ENCODE measurements at regions not wholly inside any gene's neighbourhood (a gene's known extent, or its start where the extent isn't known, plus 50 kb on each side); places are given as distances from the start of the nearest gene placed in this dataset.

DNA sequence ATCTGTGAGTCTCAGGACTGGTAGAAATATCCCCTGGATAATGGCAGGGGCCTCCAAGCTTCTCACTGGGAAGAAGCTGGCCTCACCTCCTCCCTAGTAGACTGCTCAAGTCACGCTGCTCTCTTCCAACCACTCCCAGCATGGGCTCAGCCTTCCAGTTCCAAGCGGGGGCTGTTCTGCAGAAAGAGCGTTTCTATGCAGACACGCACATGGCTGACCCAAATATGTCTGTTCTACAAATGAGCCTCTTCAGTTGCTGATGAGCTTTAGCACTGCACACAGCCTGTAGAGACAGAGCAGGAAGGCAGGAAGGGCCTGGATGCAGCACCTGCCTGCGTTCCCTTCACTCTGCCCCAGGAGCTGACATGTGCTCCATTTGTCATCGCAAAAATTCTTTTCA is 523.9 kb upstream of the MGMT start:
- Histone ChIP-seq H3K4me1 (no peaks in the 10 kb centered on the region), H3K36me3 (no peaks in the 10 kb centered on the region), H3K9me3 (no peaks in the 10 kb centered on the region), H3K27me3 (no peaks in the 10 kb centered on the region), H3K4me3 (no peak overlapping the region), H3K27ac (no peak overlapping the region)
- intact Hi-C loops (cut with DNase I; ENCODE audit: low total_unique reads) = no loop called here
- TF ChIP-seq, protein P1, sequence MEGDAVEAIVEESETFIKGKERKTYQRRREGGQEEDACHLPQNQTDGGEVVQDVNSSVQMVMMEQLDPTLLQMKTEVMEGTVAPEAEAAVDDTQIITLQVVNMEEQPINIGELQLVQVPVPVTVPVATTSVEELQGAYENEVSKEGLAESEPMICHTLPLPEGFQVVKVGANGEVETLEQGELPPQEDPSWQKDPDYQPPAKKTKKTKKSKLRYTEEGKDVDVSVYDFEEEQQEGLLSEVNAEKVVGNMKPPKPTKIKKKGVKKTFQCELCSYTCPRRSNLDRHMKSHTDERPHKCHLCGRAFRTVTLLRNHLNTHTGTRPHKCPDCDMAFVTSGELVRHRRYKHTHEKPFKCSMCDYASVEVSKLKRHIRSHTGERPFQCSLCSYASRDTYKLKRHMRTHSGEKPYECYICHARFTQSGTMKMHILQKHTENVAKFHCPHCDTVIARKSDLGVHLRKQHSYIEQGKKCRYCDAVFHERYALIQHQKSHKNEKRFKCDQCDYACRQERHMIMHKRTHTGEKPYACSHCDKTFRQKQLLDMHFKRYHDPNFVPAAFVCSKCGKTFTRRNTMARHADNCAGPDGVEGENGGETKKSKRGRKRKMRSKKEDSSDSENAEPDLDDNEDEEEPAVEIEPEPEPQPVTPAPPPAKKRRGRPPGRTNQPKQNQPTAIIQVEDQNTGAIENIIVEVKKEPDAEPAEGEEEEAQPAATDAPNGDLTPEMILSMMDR (IDR thresholded peaks at IDR 0.05) = no peak
- no peak for TF ChIP-seq POLR2A (IDR thresholded peaks at IDR 0.05)
- DNase-seq = peak in 1 of 2 donors; percentile 54

DNA sequence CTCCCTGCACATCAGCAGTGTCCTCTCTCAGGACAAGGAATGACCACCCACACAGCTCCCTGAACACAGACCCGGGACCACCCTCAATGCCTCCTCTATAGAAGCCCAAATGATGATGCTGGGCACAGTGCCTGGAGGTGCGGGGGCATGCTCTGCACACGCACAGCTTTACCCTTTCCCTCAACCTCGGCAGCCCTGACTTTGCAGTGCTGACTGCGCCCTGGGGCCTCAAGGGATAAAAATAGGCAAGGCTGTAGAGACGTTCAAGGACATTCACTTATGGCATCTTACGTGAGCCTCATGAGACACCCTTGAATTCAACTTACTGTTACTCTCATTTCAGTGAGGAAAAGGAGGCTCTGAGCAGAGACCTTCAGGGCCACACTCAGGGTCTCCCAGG is 521.6 kb upstream of the MGMT start:
- Histone ChIP-seq H3K4me1 (no peaks in the 10 kb centered on the region), H3K27ac (no peak overlapping the region), H3K36me3 (no peaks in the 10 kb centered on the region), H3K9me3 (no peaks in the 10 kb centered on the region), H3K4me3 (no peak overlapping the region), H3K27me3 (no peaks in the 10 kb centered on the region)
- TF ChIP-seq, protein P1 (IDR thresholded peaks at IDR 0.05) = no peak
- no peak for TF ChIP-seq POLR2A (IDR thresholded peaks at IDR 0.05)
- DNase-seq = no peak
- intact Hi-C loops (cut with DNase I; ENCODE audit: low total_unique reads) = no loop called here

DNA sequence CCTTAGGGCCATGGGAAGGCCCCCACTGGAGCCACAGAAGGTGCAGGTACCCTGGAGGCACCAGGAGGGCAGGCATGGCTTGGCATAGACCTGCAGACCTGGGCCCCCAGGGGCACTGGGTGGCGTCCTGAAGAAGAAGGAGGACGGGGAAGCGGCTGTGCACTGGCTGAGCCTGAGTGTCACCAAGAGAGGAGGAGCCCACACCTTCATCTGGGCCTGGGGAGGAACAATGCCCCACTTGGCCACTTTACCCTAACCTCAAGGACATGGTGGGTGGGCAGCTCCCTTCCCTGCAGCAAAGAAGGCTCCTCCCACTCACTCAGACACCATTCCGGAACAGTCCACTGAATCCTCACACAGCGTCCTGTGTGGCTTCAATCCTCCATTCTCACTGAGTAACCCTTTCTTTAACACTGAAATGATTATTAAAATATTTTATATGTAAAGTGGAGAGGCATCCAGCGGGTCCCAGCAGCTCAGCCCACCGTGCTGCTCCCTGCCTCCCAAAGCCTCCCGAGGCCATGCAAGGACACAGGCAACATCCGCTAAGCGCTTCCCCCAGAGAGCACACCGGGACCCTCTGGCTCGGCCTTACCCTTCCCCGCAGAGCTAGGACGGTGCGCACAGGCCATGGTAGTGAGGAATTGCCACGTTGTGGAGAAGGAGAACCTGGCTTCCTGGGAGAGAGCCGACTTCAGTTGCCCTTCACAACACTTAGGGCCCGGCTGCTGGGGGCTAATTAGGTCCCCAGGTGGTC is 516.7 kb upstream of the MGMT start:
- Histone ChIP-seq H3K27me3 (no peaks in the 10 kb centered on the region), H3K36me3 (no peaks in the 10 kb centered on the region), H3K4me1 (no peaks in the 10 kb centered on the region), H3K27ac (no peak overlapping the region), H3K9me3 (no peaks in the 10 kb centered on the region), H3K4me3 (no peak overlapping the region)
- no peak for TF ChIP-seq POLR2A (IDR thresholded peaks at IDR 0.05)
- TF ChIP-seq, protein P1 (IDR thresholded peaks at IDR 0.05) = no peak
- DNase-seq = no peak
- intact Hi-C loops (cut with DNase I; ENCODE audit: low total_unique reads) = no loop called here

DNA sequence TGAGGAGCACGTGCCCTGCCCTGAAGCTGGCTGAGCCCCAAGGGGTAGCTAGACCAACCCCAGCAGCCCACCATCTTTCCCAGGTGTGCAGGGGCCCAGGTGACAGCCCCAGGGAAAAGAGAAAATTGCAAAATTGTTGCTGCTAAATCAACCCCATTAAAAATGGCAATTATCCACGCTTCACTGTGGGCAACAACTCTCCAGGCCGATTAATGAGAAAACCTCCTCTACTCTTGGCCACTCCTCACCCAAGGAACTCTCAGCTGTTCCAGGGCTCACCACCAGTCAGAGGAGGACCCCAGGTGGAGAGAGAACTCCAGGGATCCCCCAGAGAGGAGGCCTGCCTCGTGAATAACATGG is 516.1 kb upstream of the MGMT start:
- TF ChIP-seq, protein P1 (IDR thresholded peaks at IDR 0.05) = no peak
- no peak for TF ChIP-seq POLR2A (IDR thresholded peaks at IDR 0.05)
- H3K9me3 ChIP-seq = no peaks in the 10 kb centered on the region
- intact Hi-C loops (cut with DNase I; ENCODE audit: low total_unique reads) = no loop called here
- no peaks in the 10 kb centered on the region for H3K27me3 ChIP-seq
- H3K4me1 ChIP-seq = no peaks in the 10 kb centered on the region
- H3K4me3 ChIP-seq = no peak overlapping the region
- DNase-seq = no peak
- H3K27ac ChIP-seq = no peak overlapping the region
- no peaks in the 10 kb centered on the region for H3K36me3 ChIP-seq

DNA sequence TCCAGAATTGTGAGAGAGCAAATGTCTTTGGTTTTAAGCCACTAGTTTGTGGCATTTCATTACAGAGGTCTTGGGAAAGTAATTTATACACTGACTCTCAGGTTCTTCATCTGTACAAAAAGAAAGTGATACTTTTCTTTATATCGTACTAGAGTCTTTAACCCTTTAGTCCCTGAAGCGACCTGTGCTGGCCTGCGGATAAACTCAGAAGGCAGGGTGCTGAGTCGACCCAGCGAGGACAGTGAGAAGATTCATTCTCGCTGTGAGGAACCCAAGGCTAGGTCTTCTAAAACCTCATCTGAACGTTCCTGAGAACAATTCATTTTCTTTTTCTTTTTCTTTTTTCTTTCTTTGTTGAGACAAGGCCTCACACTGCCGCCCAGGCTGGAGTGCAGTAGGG is 514.2 kb upstream of the MGMT start:
- H3K36me3 ChIP-seq = no peaks in the 10 kb centered on the region
- no peak overlapping the region for H3K27ac ChIP-seq
- no peaks in the 10 kb centered on the region for H3K9me3 ChIP-seq
- no peaks in the 10 kb centered on the region for H3K27me3 ChIP-seq
- H3K4me1 ChIP-seq = no peaks in the 10 kb centered on the region
- DNase-seq = no peak
- TF ChIP-seq POLR2A (IDR thresholded peaks at IDR 0.05) = no peak
- TF ChIP-seq, protein P1 (IDR thresholded peaks at IDR 0.05) = no peak
- intact Hi-C loops (cut with DNase I; ENCODE audit: low total_unique reads) = no loop called here
- no peak overlapping the region for H3K4me3 ChIP-seq

Measured in uterus (tissue), 3 donors.